Glutamatergic neuron (in vitro differentiated cells): ENCODE measurements at regions not wholly inside any gene's neighbourhood (a gene's known extent, or its start where the extent isn't known, plus 50 kb on each side); places are given as distances from the start of the nearest gene placed in this dataset.

Source experiments
- DNase-seq: peaks from one replicate; pipeline ENCODE4 v3.0.0; 2022
- H3K27ac Mint-ChIP-seq: one replicate; pipeline ENCODE4 v1.8.0; 2020; ENCODE audit warnings: mild to moderate bottlenecking, mixed read lengths, inconsistent platforms; ENCODE audit not compliant: unreplicated experiment
- H3K27me3 Mint-ChIP-seq: one replicate; pipeline ENCODE4 v1.8.0; 2020; ENCODE audit warnings: mild to moderate bottlenecking, moderate library complexity, mixed read lengths, inconsistent platforms; ENCODE audit not compliant: unreplicated experiment
- H3K36me3 Mint-ChIP-seq: one replicate; pipeline ENCODE4 v1.8.0; 2020; ENCODE audit warnings: mild to moderate bottlenecking, mixed read lengths, inconsistent platforms; ENCODE audit not compliant: unreplicated experiment
- H3K4me1 Mint-ChIP-seq: one replicate; pipeline ENCODE4 v1.8.0; 2020; ENCODE audit warnings: mild to moderate bottlenecking, low read depth, mixed read lengths, inconsistent platforms; ENCODE audit not compliant: unreplicated experiment
- H3K4me3 Mint-ChIP-seq: one replicate; pipeline ENCODE4 v1.8.0; 2020; ENCODE audit warnings: mild to moderate bottlenecking, mixed read lengths, inconsistent platforms; ENCODE audit not compliant: unreplicated experiment
- H3K9me3 Mint-ChIP-seq: one replicate; pipeline ENCODE4 v1.8.0; 2020; ENCODE audit warnings: mild to moderate bottlenecking, moderate library complexity, mixed read lengths, inconsistent platforms; ENCODE audit not compliant: unreplicated experiment
- TF ChIP-seq, protein P1 (sequence below): fragments of 200-600 bp; sonication (generic); IDR thresholded peaks from one replicate; pipeline ENCODE4 v1.5.0; 2021; ENCODE audit not compliant: partially characterized antibody, unreplicated experiment

DNA sequence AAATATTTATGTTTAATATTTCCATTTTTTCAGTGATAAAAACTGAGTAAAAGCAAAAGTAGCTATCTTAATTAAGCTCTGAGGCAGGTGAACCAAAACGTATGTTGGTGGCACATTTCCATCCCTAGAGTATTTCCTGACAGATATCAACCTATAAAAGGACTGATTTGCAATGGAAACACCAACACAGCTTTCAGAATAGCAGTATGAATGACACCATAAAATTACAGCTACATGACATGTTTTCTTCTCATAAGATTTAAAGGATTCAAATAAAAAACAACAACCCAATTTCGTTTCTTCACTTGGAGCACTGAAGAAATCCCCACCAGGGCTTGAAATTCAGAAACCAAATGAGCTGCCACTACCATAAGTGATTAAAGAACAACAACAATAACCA is 194.4 kb downstream of the RFC3 start:
- TF ChIP-seq, protein P1, sequence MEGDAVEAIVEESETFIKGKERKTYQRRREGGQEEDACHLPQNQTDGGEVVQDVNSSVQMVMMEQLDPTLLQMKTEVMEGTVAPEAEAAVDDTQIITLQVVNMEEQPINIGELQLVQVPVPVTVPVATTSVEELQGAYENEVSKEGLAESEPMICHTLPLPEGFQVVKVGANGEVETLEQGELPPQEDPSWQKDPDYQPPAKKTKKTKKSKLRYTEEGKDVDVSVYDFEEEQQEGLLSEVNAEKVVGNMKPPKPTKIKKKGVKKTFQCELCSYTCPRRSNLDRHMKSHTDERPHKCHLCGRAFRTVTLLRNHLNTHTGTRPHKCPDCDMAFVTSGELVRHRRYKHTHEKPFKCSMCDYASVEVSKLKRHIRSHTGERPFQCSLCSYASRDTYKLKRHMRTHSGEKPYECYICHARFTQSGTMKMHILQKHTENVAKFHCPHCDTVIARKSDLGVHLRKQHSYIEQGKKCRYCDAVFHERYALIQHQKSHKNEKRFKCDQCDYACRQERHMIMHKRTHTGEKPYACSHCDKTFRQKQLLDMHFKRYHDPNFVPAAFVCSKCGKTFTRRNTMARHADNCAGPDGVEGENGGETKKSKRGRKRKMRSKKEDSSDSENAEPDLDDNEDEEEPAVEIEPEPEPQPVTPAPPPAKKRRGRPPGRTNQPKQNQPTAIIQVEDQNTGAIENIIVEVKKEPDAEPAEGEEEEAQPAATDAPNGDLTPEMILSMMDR, result no peak
- H3K4me3 Mint-ChIP-seq, result no peak overlapping the region
- no peak for DNase-seq
- H3K27me3 Mint-ChIP-seq, result no peaks in the 10 kb centered on the region
- no peaks in the 10 kb centered on the region for H3K4me1 Mint-ChIP-seq
- no peak overlapping the region for H3K27ac Mint-ChIP-seq
- no peaks in the 10 kb centered on the region for H3K9me3 Mint-ChIP-seq
- H3K36me3 Mint-ChIP-seq, result no peaks in the 10 kb centered on the region

DNA sequence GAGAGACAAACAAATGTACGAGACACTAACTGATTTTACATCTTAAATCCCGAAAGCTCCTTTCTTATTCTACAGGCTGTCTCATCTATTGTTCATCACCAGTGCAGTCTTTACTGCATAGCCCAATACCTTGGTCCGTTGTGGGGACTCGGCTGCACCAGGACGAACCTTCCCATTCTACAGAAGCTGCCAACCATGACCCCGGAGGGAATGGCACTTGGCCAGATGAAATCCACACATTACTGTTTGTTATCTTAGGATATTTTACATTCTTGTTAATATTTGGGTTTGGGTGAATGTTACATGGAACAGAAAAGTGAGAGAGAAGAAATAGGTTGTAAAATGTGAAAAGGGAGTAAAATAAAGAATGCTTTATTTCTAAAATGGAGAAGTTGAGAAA is 195.1 kb downstream of the RFC3 start:
- H3K36me3 Mint-ChIP-seq, result no peaks in the 10 kb centered on the region
- no peak for DNase-seq
- H3K27me3 Mint-ChIP-seq, result no peaks in the 10 kb centered on the region
- no peak overlapping the region for H3K4me3 Mint-ChIP-seq
- H3K4me1 Mint-ChIP-seq, result no peaks in the 10 kb centered on the region
- no peaks in the 10 kb centered on the region for H3K9me3 Mint-ChIP-seq
- H3K27ac Mint-ChIP-seq, result no peak overlapping the region
- TF ChIP-seq, protein P1, result no peak

DNA sequence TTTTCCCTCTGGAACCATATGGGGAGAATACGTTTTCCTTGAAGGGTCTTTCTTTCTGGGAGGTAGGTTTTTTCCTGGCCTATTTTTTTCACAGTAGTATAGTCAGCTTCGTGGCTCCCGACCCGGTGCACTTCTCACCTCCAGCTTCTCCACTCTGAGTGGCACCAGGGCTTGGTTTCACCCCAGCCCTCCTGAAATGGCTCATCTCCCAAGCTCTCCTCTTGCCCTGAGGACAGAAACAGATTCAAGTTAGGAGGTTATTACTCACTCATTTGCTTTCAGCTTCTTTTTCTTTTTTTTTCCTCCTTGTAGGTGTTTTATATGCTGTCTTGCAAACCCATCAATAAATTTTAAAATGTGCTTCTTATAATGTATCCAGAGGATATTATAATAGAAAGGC is 199.3 kb downstream of the RFC3 start:
- no peaks in the 10 kb centered on the region for H3K27me3 Mint-ChIP-seq
- no peak for DNase-seq
- H3K27ac Mint-ChIP-seq, result no peak overlapping the region
- TF ChIP-seq, protein P1, result no peak
- peaks cover 7% of the 10 kb centered on the region for H3K36me3 Mint-ChIP-seq
- H3K4me3 Mint-ChIP-seq, result no peak overlapping the region
- no peaks in the 10 kb centered on the region for H3K4me1 Mint-ChIP-seq
- no peaks in the 10 kb centered on the region for H3K9me3 Mint-ChIP-seq

DNA sequence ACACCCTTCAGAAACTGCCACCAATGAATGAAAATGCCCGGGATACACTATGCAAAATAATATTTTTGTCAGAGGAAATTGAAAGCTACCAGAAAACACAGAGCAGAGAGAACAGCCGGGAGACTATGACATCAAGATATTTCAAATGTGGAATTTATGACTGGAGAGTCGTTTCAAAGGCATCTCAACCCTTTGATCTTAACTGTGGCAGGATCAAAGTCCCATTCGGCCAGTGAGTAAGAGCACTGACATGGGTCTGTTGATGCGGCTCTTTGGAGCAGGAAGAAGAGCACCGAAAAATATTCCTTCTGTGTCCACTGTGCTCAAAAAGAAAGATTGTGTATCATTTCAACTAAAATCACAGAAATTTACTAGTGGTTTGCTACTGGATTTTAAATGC is 201.9 kb downstream of the RFC3 start:
- H3K9me3 Mint-ChIP-seq, result no peaks in the 10 kb centered on the region
- H3K4me3 Mint-ChIP-seq, result no peak overlapping the region
- no peak for DNase-seq
- TF ChIP-seq, protein P1, result no peak
- peaks cover 7% of the 10 kb centered on the region for H3K36me3 Mint-ChIP-seq
- H3K27ac Mint-ChIP-seq, result no peak overlapping the region
- H3K27me3 Mint-ChIP-seq, result no peaks in the 10 kb centered on the region
- H3K4me1 Mint-ChIP-seq, result no peaks in the 10 kb centered on the region

DNA sequence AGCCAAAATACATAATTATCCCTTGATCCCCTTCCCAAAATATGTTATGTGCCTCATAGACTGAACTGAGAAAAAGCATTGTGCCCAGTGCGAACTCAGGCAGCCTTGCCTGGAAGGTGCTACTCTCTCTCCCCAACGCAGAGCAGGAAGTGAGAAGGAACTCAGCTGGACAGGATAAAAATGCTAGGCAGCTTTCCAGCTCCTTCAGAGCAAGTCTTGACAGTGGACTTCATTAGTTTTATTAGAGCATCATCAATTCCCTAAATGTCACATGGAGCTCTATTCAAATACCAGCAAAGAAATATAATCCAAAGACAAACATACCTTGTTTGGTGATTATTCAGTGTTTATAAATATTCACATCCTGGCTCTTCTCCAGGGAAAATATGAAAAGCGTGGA is 202.4 kb downstream of the RFC3 start:
- TF ChIP-seq, protein P1, result no peak
- peaks cover 7% of the 10 kb centered on the region for H3K36me3 Mint-ChIP-seq
- H3K4me3 Mint-ChIP-seq, result no peak overlapping the region
- H3K4me1 Mint-ChIP-seq, result no peaks in the 10 kb centered on the region
- H3K27me3 Mint-ChIP-seq, result no peaks in the 10 kb centered on the region
- H3K9me3 Mint-ChIP-seq, result no peaks in the 10 kb centered on the region
- DNase-seq, result no peak
- no peak overlapping the region for H3K27ac Mint-ChIP-seq
